ENCODE measurements at regions not wholly inside any gene's neighbourhood (a gene's known extent, or its start where the extent isn't known, plus 50 kb on each side); places are given as distances from the start of the nearest gene placed in this dataset.

GRCh38 chr3:29226706-29227105 lies 54.2 kb upstream of the RBMS3 start:
- Histone ChIP-seq H3K27me3 (ENCODE audit: insufficient read depth, low read length) (no peaks in the 10 kb centered on the region), H3K27ac (ENCODE audit: low read depth, low read length) (no peak overlapping the region), H3K79me2 (ENCODE audit: insufficient read depth, low read length) (no peaks in the 10 kb centered on the region), H2AFZ (ENCODE audit: low read depth, low read length, poor library complexity, severe bottlenecking) (no peak overlapping the region), H3K9ac (ENCODE audit: low read length) (no peak overlapping the region), H3K4me2 (ENCODE audit: low read length) (no peak overlapping the region), H3K9me3 (ENCODE audit: control insufficient read depth in 1 of 2, insufficient read depth in 1 of 2, low read depth in 1 of 2, low read length in 2 of 2) (no peaks in the 10 kb centered on the region), H3K9me2 (ENCODE audit: insufficient read depth) (no peaks in the 10 kb centered on the region), H3K36me3 (ENCODE audit: control insufficient read depth in 1 of 2, insufficient read depth in 2 of 2, low read length in 2 of 2) (no peaks in the 10 kb centered on the region), H3K4me1 (ENCODE audit: control insufficient read depth in 1 of 2, insufficient read depth in 2 of 2, low read length in 2 of 2) (no peaks in the 10 kb centered on the region), H3K4me3 (replicated peaks in 1 of 2; ENCODE audit: low read depth in 1 of 2, low read length in 2 of 2) (no peak overlapping the region), H4K20me1 (ENCODE audit: insufficient read depth) (no peaks in the 10 kb centered on the region)
- DNase-seq (ENCODE audit: low read depth, low spot score) (no peak), ATAC-seq (no peak)
- intact Hi-C loops (cut with micrococcal nuclease) = no loop called here
- no TSS peak for BruUV-seq (replicated peaks)
- ChIA-PET CTCF (no interaction called here), RAD21 (ENCODE audit: low non-redundant PET in 1 of 2, low total read pairs in 2 of 2, uncharacterized antibody in 2 of 2, unreplicated experiment in 2 of 2) (no interaction called here), POLR2A (no interaction called here)
- no peak for TF ChIP-seq POLR2A (IDR thresholded peaks at IDR 0.05; ENCODE audit: borderline replicate concordance, extremely low read depth, insufficient read depth, insufficient read length)
- no peak for TF ChIP-seq SRF (IDR thresholded peaks at IDR 0.05; ENCODE audit: low read depth)
- TF ChIP-seq EGR1 (IDR thresholded peaks at IDR 0.05; ENCODE audit: low read depth) = no peak
- no peak for TF ChIP-seq ELF1 (IDR thresholded peaks at IDR 0.05; ENCODE audit: borderline replicate concordance, low read depth)
- no peak for TF ChIP-seq ZNF274 (IDR thresholded peaks at IDR 0.05; ENCODE audit: low read depth, low read length)
- TF ChIP-seq YY1 (IDR thresholded peaks at IDR 0.05; ENCODE audit: extremely low read depth, insufficient replicate concordance, low read depth, low read length) = no peak
- TF ChIP-seq CTCF (IDR thresholded peaks at IDR 0.05 in 2 of 3, conservative IDR thresholded peaks at IDR 0.05 in 1 of 3; ENCODE audit: borderline replicate concordance in 1 of 3, insufficient read depth in 1 of 3, low read depth in 2 of 3, low read length in 2 of 3) = no peak
- no peak for TF ChIP-seq ZFX (IDR thresholded peaks at IDR 0.05)
- TF ChIP-seq RAD21 (IDR thresholded peaks at IDR 0.05; ENCODE audit: low read depth) = no peak
- TF ChIP-seq MAX (IDR thresholded peaks at IDR 0.05) = no peak
- TF ChIP-seq JUND (IDR thresholded peaks at IDR 0.05) = no peak
- TF ChIP-seq CBX3 (IDR thresholded peaks at IDR 0.05; ENCODE audit: low read depth) = no peak
- TF ChIP-seq SIN3A (IDR thresholded peaks at IDR 0.05; ENCODE audit: low read depth) = no peak
- no peak for TF ChIP-seq EZH2phosphoT487 (IDR thresholded peaks at IDR 0.05; ENCODE audit: borderline replicate concordance)
- TF ChIP-seq CEBPB (IDR thresholded peaks at IDR 0.05; ENCODE audit: low read depth) = no peak
- no peak for TF ChIP-seq EZH2 (IDR thresholded peaks at IDR 0.05)
- no peak for TF ChIP-seq ZBTB33 (IDR thresholded peaks at IDR 0.05; ENCODE audit: extremely low read depth, insufficient replicate concordance, low read length)
- no peak for TF ChIP-seq FOSL1 (IDR thresholded peaks at IDR 0.05; ENCODE audit: low read depth)
- TF ChIP-seq POLR2AphosphoS5 (IDR thresholded peaks at IDR 0.05; ENCODE audit: low read depth, low read length) = no peak

Data from HCT116 (cell line).